D721Med (cell line): ENCODE measurements at regions not wholly inside any gene's neighbourhood (a gene's known extent, or its start where the extent isn't known, plus 50 kb on each side); places are given as distances from the start of the nearest gene placed in this dataset.
"Not testable (repeated sequence)": the region's sequence is repeated elsewhere in the genome, so short reads cannot be mapped to it uniquely, and the experiment has no call there.

Experiments used
- DNase-seq: peaks from one replicate; pipeline ENCODE4 v3.0.0; 2011; ENCODE audit warnings: low spot score; ENCODE audit not compliant: insufficient read length
- FAIRE-seq: peaks from 2 replicates; lab custom pipeline; 2011; peaks lifted over from hg19 to GRCh38; lab: Jason Lieb, UNC
- TF ChIP-seq, protein P1 (sequence below): IDR thresholded peaks from 2 replicates; pipeline ENCODE4 v1.5.1; 2012; ENCODE audit warnings: mild to moderate bottlenecking, control low read depth; ENCODE audit not compliant: insufficient read depth; ENCODE audit errors: missing control alignments

DNA sequence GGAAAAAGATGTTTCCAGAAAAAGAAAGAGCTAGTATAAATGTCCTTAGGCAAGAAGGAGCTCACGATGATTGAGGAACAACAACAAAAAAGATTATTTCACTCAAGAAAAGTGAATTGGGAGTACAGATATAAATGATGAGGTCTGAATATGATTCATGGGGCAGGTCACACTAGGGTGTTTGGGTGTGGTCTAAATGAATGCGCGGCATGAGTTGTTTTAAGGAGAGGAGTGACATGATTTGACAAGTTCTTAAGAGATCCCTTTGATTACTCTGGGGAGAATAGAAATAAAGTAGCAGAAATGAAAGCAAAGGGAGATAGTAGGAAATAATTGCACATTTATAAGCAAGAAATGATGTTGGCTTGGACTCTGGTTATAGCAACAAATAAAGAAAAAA lies 59.3 kb downstream of the NUTM2D start:
- FAIRE-seq, DNase-seq: not testable (repeated sequence)

DNA sequence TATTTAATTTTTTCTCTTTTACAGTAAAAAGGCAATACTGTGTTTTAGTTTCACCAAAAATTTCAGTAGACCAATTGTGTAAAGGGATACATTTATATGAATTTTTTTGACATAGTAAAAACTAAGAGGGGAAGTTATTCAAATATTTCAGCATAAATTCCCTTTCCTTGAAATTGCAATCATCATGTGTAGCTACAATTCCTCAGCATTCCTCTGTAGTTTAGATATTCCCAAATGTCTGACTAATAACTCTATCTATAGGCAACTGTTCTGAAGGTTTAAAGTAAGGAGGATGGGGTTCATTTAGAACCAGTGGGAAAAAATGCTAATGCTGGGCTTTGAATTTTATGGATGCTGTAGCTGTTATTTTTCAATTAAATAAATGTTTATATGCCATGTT lies 65.1 kb downstream of the NUTM2D start:
- not testable (repeated sequence) for FAIRE-seq, DNase-seq

DNA sequence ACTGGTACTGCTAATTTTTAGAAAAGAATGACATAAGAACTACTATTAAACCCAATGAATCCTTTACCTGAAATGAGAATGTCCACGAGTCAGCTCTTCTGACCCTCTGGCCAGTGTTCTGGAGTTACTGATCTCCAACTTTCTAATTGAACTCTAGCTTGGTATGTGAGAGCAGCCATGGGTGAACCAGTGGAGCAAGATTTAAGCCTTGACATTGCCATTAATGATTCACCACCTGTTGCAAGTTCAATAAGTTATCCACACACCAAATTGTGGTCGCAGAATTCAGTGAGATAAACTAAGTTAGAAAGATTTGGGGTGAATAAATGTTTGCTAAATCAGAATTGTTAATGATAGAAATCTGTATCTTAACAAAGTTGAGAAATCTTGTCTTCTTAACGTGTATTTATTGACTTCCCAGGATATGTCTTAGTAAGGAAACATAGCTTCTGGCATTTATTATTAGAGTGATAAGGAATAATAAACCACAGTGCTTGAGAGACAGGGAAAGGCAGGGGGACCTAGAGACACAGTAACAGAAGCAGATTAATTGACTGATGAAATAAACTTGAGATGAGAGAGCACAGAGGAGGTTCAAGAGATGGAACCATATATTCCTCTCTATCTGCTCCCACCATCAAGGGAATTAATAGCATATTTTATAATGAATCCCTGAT lies 67.3 kb downstream of the NUTM2D start:
- DNase-seq, FAIRE-seq: not testable (repeated sequence)

DNA sequence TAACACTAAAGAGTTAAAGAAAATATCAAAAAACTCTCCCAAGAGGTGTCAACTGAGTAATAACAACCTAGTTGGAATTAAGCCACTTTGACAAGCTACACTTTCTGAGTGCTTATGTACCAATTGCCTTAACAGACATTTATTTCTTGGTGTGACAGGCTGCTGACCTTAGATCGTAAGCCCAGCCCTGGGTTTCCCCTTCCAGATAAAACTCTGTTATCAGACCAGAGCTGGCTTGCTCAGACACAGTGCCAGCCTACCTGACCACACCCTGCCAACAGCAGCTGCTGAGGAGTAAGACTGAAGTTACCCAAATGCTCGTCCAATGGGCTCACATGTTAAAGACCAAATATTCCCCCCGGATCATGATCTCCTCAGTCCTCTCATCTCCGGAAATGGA lies 70.9 kb upstream of the MINPP1 start:
- not testable (repeated sequence) for FAIRE-seq, DNase-seq

DNA sequence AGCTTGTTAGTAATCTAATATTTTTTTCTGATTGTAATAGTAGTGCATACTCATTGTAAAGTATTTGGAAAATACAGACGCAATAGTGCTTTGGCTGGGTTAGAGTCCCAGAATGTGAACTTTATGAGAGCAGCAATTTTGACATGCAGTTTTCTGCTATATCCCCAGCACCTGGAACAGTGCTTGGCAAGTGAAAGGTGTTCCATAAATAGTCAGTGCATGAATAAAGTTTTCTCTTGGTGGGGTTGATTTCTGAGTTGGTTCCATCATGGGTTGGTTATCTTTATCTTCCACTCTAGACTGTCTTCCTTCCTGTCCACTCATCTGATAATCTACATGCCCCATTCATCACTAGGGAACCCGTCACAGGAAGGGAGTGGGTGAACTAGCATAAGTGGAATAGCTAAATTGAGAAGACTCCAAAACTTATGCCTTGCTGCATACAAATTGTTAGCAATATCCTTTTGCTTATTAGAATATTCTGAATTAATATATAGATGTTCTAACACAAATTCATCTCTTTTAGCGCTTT lies 69.3 kb upstream of the MINPP1 start:
- not testable (repeated sequence) for FAIRE-seq, DNase-seq

DNA sequence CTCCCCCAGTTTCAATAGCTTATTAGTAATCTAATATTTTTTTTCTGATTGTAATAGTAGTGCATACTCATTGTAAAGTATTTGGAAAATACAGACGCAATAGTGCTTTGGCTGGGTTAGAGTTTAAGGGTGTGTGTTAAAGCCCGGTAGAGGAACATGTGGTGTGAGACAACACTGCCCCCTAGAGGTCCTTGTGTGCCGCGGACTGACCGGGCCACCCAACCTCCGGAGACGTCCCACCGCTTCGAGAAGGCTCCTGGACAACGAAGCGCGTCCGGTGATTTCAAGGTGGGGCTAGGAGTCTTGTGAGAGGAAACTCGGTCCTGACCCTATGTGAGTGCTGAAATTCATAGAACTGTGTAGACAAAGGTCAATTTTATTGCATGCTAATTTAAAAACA lies 68.6 kb upstream of the MINPP1 start:
- not testable (repeated sequence) for FAIRE-seq, DNase-seq
- TF ChIP-seq, protein P1, sequence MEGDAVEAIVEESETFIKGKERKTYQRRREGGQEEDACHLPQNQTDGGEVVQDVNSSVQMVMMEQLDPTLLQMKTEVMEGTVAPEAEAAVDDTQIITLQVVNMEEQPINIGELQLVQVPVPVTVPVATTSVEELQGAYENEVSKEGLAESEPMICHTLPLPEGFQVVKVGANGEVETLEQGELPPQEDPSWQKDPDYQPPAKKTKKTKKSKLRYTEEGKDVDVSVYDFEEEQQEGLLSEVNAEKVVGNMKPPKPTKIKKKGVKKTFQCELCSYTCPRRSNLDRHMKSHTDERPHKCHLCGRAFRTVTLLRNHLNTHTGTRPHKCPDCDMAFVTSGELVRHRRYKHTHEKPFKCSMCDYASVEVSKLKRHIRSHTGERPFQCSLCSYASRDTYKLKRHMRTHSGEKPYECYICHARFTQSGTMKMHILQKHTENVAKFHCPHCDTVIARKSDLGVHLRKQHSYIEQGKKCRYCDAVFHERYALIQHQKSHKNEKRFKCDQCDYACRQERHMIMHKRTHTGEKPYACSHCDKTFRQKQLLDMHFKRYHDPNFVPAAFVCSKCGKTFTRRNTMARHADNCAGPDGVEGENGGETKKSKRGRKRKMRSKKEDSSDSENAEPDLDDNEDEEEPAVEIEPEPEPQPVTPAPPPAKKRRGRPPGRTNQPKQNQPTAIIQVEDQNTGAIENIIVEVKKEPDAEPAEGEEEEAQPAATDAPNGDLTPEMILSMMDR: peak; percentile 15

DNA sequence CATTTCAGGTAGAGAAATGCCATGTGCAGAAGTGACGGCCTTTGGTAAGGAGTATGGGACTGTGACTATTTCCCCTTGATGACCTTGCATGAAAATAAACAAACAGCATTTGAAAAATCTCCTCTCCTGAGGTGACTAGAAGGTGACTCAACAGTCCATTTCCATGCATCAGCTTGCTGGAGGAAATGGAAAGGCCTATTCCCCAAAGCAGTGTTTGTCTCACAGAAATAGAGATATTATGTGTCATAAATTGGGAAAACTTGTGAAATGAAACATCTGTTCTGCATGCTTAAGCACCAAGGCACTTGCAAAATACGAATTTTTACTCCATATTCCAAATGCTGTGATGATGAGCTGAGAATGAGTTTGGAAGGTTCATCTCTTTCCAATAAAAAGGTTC lies 67.2 kb upstream of the MINPP1 start:
- FAIRE-seq, DNase-seq: not testable (repeated sequence)
